Sigmoid colon (tissue), 4 donors: ENCODE measurements at regions not wholly inside any gene's neighbourhood (a gene's known extent, or its start where the extent isn't known, plus 50 kb on each side); places are given as distances from the start of the nearest gene placed in this dataset.

ENCODE experiments used
- EP300 ChIP-seq, 4 donors: sonication (generic); formaldehyde crosslinking; IDR thresholded peaks; one replicate each; pipeline ENCODE4 v1.6.1; 2017; ENCODE audit warnings: antibody characterized with exemption in 4 of 4
- POLR2A ChIP-seq, 2 donors: fragments of 450-650 bp; IDR thresholded peaks; one replicate each; pipeline ENCODE4 v1.6.1; 2016; ENCODE audit warnings: antibody characterized with exemption in 2 of 2, mild to moderate bottlenecking in 2 of 2, moderate library complexity in 2 of 2
- TF ChIP-seq, protein P1 (sequence below), 4 experiments: fragments of 450-650 bp in 3 of 4; fragments of 200-600 bp in 1 of 4; IDR thresholded peaks; one replicate each; pipeline ENCODE4 v1.5.1; 2016 to 2019; ENCODE audit warnings: antibody characterized with exemption in 4 of 4, mild to moderate bottlenecking in 3 of 4, moderate library complexity in 2 of 4

DNA sequence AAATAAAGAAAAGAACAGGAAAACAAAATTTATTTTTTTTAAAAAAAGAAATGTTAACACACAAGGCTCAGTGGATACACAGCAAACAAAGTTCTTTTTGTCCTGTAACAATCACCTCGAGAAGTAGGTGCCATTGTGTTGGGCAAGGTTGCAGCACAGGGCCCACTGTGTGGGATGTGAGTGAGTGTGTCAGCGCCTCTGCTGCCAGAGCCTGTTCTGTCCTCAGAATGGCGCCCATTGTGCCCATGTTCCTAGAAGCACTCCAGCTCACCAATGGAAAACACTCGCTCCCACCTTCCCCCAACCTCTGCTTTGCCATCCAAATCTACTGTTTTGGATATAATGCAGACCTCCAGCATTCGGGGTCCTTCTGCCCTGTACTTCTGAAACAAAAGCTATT is 84.9 kb upstream of the CLDN18 start:
- TF ChIP-seq, protein P1, sequence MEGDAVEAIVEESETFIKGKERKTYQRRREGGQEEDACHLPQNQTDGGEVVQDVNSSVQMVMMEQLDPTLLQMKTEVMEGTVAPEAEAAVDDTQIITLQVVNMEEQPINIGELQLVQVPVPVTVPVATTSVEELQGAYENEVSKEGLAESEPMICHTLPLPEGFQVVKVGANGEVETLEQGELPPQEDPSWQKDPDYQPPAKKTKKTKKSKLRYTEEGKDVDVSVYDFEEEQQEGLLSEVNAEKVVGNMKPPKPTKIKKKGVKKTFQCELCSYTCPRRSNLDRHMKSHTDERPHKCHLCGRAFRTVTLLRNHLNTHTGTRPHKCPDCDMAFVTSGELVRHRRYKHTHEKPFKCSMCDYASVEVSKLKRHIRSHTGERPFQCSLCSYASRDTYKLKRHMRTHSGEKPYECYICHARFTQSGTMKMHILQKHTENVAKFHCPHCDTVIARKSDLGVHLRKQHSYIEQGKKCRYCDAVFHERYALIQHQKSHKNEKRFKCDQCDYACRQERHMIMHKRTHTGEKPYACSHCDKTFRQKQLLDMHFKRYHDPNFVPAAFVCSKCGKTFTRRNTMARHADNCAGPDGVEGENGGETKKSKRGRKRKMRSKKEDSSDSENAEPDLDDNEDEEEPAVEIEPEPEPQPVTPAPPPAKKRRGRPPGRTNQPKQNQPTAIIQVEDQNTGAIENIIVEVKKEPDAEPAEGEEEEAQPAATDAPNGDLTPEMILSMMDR (IDR thresholded peaks at IDR 0.05) = no peak
- TF ChIP-seq POLR2A (IDR thresholded peaks at IDR 0.05) = no peak
- TF ChIP-seq EP300 (IDR thresholded peaks at IDR 0.05) = no peak
